Peyer's patch (tissue), 4 donors: ENCODE measurements at regions not wholly inside any gene's neighbourhood (a gene's known extent, or its start where the extent isn't known, plus 50 kb on each side); places are given as distances from the start of the nearest gene placed in this dataset.

Source experiments
- DNase-seq, 3 donors: peaks; one replicate each; pipeline ENCODE4 v3.0.0-alpha.2; 2017 to 2019
- H3K27ac ChIP-seq, 4 donors: fragments of 200-600 bp; sonication (generic); one replicate each; pipeline ENCODE4 v1.5.1; 2016 to 2019
- H3K27me3 ChIP-seq, 2 donors: fragments of 200-600 bp; sonication (generic); one replicate each; pipeline ENCODE4 v1.5.1; 2019
- H3K36me3 ChIP-seq, 3 donors: fragments of 200-600 bp; sonication (generic); one replicate each; pipeline ENCODE4 v1.5.1; 2016 to 2019
- H3K4me1 ChIP-seq, 4 donors: fragments of 200-600 bp; sonication (generic); one replicate each; pipeline ENCODE4 v1.5.1; 2016 to 2019
- H3K4me3 ChIP-seq, 4 donors: fragments of 200-600 bp; sonication (generic); 1 replicate in 3 of 4; 2 replicates in 1 of 4; pipeline ENCODE4 v1.5.1; 2016 to 2019; ENCODE audit warnings: mild to moderate bottlenecking in 1 of 4
- H3K9me3 ChIP-seq, 4 donors: fragments of 200-600 bp; sonication (generic); one replicate each; pipeline ENCODE4 v1.5.1; 2016 to 2019; ENCODE audit warnings: mild to moderate bottlenecking in 1 of 4
- CTCF ChIP-seq, 6 experiments: fragments of 450-650 bp in 4 of 6; fragments of 200-600 bp in 2 of 6; sonication (generic) in 1 of 6; IDR thresholded peaks; one replicate each; pipeline ENCODE4 v1.5.1; 2017 to 2019; ENCODE audit warnings: antibody characterized with exemption in 6 of 6, mild to moderate bottlenecking in 3 of 6, moderate library complexity in 1 of 6
- POLR2A ChIP-seq, 2 donors: fragments of 450-650 bp; IDR thresholded peaks; one replicate each; pipeline ENCODE4 v1.5.1; 2017; ENCODE audit warnings: antibody characterized with exemption in 2 of 2, mild to moderate bottlenecking in 2 of 2, moderate library complexity in 2 of 2

DNA sequence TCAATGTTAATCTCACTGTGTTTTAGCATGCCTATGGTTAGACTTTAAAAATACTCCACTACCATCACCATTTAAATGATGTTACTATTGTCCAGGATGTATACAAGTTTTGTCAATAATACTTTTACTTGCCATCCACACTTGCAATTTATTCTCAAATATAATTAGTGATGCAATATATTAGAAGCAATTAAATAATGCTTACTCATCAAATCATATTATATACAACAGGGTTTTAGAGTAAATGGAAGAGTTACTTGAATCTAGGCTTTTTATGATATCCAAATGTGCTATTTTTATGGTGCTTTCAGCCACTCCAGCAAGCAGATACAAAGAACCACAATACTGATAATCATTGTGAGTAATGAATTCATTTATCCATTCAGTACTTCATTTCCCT lies 461.1 kb downstream of the TMEM182 start:
- Histone ChIP-seq H3K36me3 (no peaks in the 10 kb centered on the region), H3K9me3 (no peaks in the 10 kb centered on the region), H3K4me1 (no peaks in the 10 kb centered on the region), H3K27ac (no peak overlapping the region), H3K4me3 (no peak overlapping the region), H3K27me3 (no peaks in the 10 kb centered on the region)
- DNase-seq, result no peak
- TF ChIP-seq POLR2A (IDR thresholded peaks at IDR 0.05) (no peak), CTCF (IDR thresholded peaks at IDR 0.05) (no peak)

- Histone ChIP-seq H3K27ac (no peak overlapping the region), H3K4me3 (no peak overlapping the region), H3K4me1 (no peaks in the 10 kb centered on the region), H3K27me3 (no peaks in the 10 kb centered on the region), H3K36me3 (no peaks in the 10 kb centered on the region), H3K9me3 (no peaks in the 10 kb centered on the region)
- no peak for TF ChIP-seq POLR2A (IDR thresholded peaks at IDR 0.05)
- TF ChIP-seq CTCF (IDR thresholded peaks at IDR 0.05), result no peak
- DNase-seq, result no peak
These were observed 469.0 kb downstream of the TMEM182 start for GRCh38 chr2:103230796-103231195.

DNA sequence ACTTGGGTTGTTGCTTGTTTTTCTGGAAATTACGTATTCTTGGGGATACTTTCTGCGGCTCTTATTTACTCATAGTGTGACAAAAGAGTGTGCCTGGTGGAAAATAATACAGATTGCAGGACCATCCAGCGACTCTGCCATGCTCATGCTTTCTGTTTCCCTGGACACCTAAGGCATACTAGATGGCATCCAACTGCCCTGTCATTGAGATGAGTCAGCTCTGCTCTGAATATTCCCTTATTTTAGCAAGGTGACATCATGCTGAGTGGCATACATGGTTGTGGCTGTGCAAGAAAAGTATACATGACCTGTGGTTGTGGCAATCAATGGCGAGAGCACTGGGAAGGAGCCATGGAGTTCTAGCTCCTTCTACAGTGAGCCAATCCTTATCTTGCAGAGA lies 471.0 kb downstream of the TMEM182 start:
- no peaks in the 10 kb centered on the region for H3K36me3 ChIP-seq
- H3K9me3 ChIP-seq, result no peaks in the 10 kb centered on the region
- no peak for DNase-seq
- TF ChIP-seq CTCF (IDR thresholded peaks at IDR 0.05) (no peak), POLR2A (IDR thresholded peaks at IDR 0.05) (no peak)
- H3K4me1 ChIP-seq, result no peaks in the 10 kb centered on the region
- no peaks in the 10 kb centered on the region for H3K27me3 ChIP-seq
- H3K27ac ChIP-seq, result no peak overlapping the region
- no peak overlapping the region for H3K4me3 ChIP-seq

DNA sequence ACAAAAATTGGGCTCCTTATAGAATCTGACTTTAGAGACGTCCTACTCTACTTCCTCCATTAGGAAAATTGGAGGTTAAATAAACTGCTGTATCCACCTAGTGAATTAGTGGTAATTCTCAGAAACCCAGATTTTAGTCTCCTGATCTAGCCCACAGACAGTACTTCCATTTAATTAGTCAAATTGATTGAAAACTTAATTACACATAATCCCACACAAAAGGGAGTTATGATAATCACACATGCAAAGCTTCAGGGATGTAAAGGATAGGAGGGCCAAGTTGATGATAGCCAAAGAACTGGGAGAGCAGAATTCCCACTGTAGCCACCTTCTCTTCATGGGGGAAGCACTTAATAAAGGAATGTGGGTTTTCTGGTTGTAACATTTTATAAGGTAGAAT lies 471.9 kb downstream of the TMEM182 start:
- no peak overlapping the region for H3K27ac ChIP-seq
- no peaks in the 10 kb centered on the region for H3K36me3 ChIP-seq
- H3K27me3 ChIP-seq, result no peaks in the 10 kb centered on the region
- no peak for DNase-seq
- no peaks in the 10 kb centered on the region for H3K9me3 ChIP-seq
- no peak overlapping the region for H3K4me3 ChIP-seq
- H3K4me1 ChIP-seq, result no peaks in the 10 kb centered on the region
- TF ChIP-seq POLR2A (IDR thresholded peaks at IDR 0.05), result no peak
- TF ChIP-seq CTCF (IDR thresholded peaks at IDR 0.05), result no peak

- Histone ChIP-seq H3K27ac (no peak overlapping the region), H3K4me1 (no peaks in the 10 kb centered on the region), H3K4me3 (no peak overlapping the region), H3K36me3 (no peaks in the 10 kb centered on the region), H3K27me3 (no peaks in the 10 kb centered on the region), H3K9me3 (no peaks in the 10 kb centered on the region)
- TF ChIP-seq POLR2A (IDR thresholded peaks at IDR 0.05) (no peak), CTCF (IDR thresholded peaks at IDR 0.05) (no peak)
- DNase-seq, result no peak
These were observed 473.5 kb downstream of the TMEM182 start for GRCh38 chr2:103235283-103235682.

DNA sequence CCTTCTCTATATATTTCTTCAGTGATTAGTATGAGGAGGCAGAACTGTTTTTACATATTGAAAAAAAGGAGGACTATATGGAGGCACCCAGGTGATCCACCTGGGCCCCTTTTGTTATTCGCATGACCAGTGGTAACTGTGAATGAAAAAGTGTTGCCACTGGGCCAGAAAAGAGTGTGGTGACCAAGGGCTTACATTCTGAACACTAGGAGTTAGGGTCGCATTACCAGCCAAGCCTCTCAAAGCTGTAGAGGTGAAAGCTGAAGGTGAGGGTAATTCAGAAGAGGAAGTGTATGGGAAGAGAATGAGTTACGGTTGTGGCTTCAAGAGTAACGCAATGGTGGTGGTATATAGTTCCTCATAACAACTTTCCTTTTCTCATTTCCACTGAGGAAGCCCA lies 487.6 kb downstream of the TMEM182 start:
- no peak for TF ChIP-seq POLR2A (IDR thresholded peaks at IDR 0.05)
- TF ChIP-seq CTCF (IDR thresholded peaks at IDR 0.05), result no peak
- Histone ChIP-seq H3K9me3 (no peaks in the 10 kb centered on the region), H3K27ac (no peak overlapping the region), H3K4me1 (no peaks in the 10 kb centered on the region), H3K4me3 (no peak overlapping the region), H3K36me3 (no peaks in the 10 kb centered on the region), H3K27me3 (no peaks in the 10 kb centered on the region)
- DNase-seq, result no peak
